ENCODE measurements at regions not wholly inside any gene's neighbourhood (a gene's known extent, or its start where the extent isn't known, plus 50 kb on each side); places are given as distances from the start of the nearest gene placed in this dataset.

DNA sequence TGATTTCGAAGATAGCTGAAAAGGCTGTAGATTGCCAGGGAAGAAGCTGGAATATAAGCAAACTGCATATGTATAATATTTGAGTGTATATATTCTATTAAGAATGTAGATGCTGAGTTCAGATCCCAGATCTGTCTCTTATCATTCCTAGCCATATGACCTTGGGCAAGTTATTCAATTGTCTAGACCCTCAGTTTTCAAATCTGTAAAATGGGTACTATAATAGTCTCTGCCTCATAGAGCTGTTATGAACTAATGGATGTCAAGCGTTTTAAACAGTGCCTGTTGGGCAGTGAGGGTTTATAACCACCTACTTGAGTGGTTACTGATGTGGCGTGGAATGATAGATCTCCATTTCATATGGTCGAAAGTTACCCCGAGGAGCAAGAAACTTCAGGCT is 130.4 kb downstream of the GAS1 start:
- H2BK5ac ChIP-seq (ENCODE audit: low read depth, low read length, poor library complexity, severe bottlenecking) = no peak overlapping the region
- no peak overlapping the region for H3K56ac ChIP-seq (ENCODE audit: extremely low read depth, insufficient read depth, low read length)
- ChIA-PET POLR2A (ENCODE audit: unreplicated experiment) (no interaction called here), CTCF (no interaction called here)
- no peak overlapping the region for H2AK5ac ChIP-seq (ENCODE audit: low read depth, low read length)
- TF ChIP-seq RCOR1 (IDR thresholded peaks at IDR 0.05; ENCODE audit: insufficient replicate concordance, low read length) = no peak
- no peak overlapping the region for H4K5ac ChIP-seq (ENCODE audit: low read depth, low read length)
- H4K91ac ChIP-seq (ENCODE audit: insufficient read depth, low read depth, low read length) = no peak overlapping the region
- H3K23ac ChIP-seq (ENCODE audit: low read depth, low read length) = no peak overlapping the region
- peaks cover 6% of the 10 kb centered on the region for H3K4me1 ChIP-seq (ENCODE audit: control insufficient read depth, insufficient read depth, low read length)
- H3K9ac ChIP-seq (ENCODE audit: low read depth, low read length) = no peak overlapping the region
- intact Hi-C loops (cut with micrococcal nuclease) = no loop called here
- in situ Hi-C loops (cut with MboI; ENCODE audit: low sequenced_read_pairs) = no loop called here
- no TSS peak for BruUV-seq (replicated peaks)
- peaks cover 5% of the 10 kb centered on the region; the same call in 1 of the 2 replicates for H3K27me3 ChIP-seq (ENCODE audit: control insufficient read depth, insufficient read depth, low read length)
- H3K4me2 ChIP-seq (ENCODE audit: low read depth, low read length) = no peak overlapping the region
- H3K18ac ChIP-seq (ENCODE audit: low read depth, low read length) = no peak overlapping the region
- dilution Hi-C loops (cut with HindIII; ENCODE audit: low sequenced_read_pairs, unreplicated experiment) = no loop called here
- H2BK20ac ChIP-seq (ENCODE audit: low read depth, low read length) = no peak overlapping the region
- H3K79me1 ChIP-seq (ENCODE audit: low read depth in 1 of 2, low read length in 2 of 2) = no peaks in the 10 kb centered on the region
- DNase-seq = no peak
- H2AFZ ChIP-seq (replicated peaks; ENCODE audit: low read length, poor library complexity) = no peak overlapping the region
- H3K27ac ChIP-seq (ENCODE audit: insufficient read depth, low read length) = no peak overlapping the region
- peaks cover 8% of the 10 kb centered on the region; the same call in 1 of the 2 replicates for H3K9me3 ChIP-seq (ENCODE audit: control insufficient read depth, insufficient read depth, low read length)
- H4K20me1 ChIP-seq (ENCODE audit: insufficient read depth, low read length) = no peaks in the 10 kb centered on the region
- no peak overlapping the region for H3K14ac ChIP-seq (replicated peaks; ENCODE audit: low read depth, low read length)
- H3K4ac ChIP-seq (ENCODE audit: low read depth, low read length) = no peak overlapping the region
- ATAC-seq (ENCODE audit: low read depth) = no peak
- no peak overlapping the region for H4K8ac ChIP-seq (ENCODE audit: low read depth in 2 of 2, low read length in 2 of 2)
- WGBS, 2 experiments (ENCODE audit: extremely low coverage in 2 of 2, insufficient read length in 1 of 2) = 100% methylated on average over 1 of the region's 5 CpGs; no CpG with 5 or more reads in 1 of the 2 experiments
- no peak overlapping the region for H2BK120ac ChIP-seq (ENCODE audit: low read depth, low read length)
- no peak overlapping the region for H2BK15ac ChIP-seq (ENCODE audit: low read depth, low read length)
- H3K4me3 ChIP-seq (ENCODE audit: insufficient read depth, low read depth, low read length) = no peak overlapping the region
- no peaks in the 10 kb centered on the region for H3K36me3 ChIP-seq (ENCODE audit: control insufficient read depth, insufficient read depth, low read length)
- no peak overlapping the region for H2AK9ac ChIP-seq (replicated peaks; ENCODE audit: low read depth, low read length, poor library complexity)
- no peaks in the 10 kb centered on the region for H3K9me1 ChIP-seq (ENCODE audit: insufficient read depth, low read length)
